Nephron (organoid): ENCODE measurements at regions not wholly inside any gene's neighbourhood (a gene's known extent, or its start where the extent isn't known, plus 50 kb on each side); places are given as distances from the start of the nearest gene placed in this dataset.

ENCODE experiments used
- H3K27ac Mint-ChIP-seq, 3 experiments: 2 replicates each; pipeline ENCODE4 v1.8.0; 2020; ENCODE audit warnings: mixed read lengths in 3 of 3, mild to moderate bottlenecking in 2 of 3, moderate library complexity in 1 of 3
- H3K27me3 Mint-ChIP-seq: 2 replicates; pipeline ENCODE4 v1.8.0; 2021; ENCODE audit warnings: low read depth, mild to moderate bottlenecking, moderate library complexity, mixed read lengths
- H3K36me3 Mint-ChIP-seq: 2 replicates; pipeline ENCODE4 v1.8.0; 2020; ENCODE audit warnings: low read depth, mixed read lengths
- H3K4me1 Mint-ChIP-seq: 2 replicates; pipeline ENCODE4 v1.8.0; 2020; ENCODE audit warnings: mixed read lengths
- H3K4me3 Mint-ChIP-seq, 3 experiments: 2 replicates each; pipeline ENCODE4 v1.8.0; 2020; ENCODE audit warnings: mild to moderate bottlenecking in 3 of 3, mixed read lengths in 3 of 3, moderate library complexity in 2 of 3
- H3K9me3 Mint-ChIP-seq: 2 replicates; pipeline ENCODE4 v1.8.0; 2020; ENCODE audit warnings: mixed read lengths
- TF ChIP-seq, protein P1 (sequence below), 3 experiments: fragments of 200-600 bp; sonication (generic); IDR thresholded peaks; one replicate each; pipeline ENCODE4 v1.5.0; 2021; ENCODE audit warnings: antibody characterized with exemption in 3 of 3; ENCODE audit not compliant: unreplicated experiment in 3 of 3

DNA sequence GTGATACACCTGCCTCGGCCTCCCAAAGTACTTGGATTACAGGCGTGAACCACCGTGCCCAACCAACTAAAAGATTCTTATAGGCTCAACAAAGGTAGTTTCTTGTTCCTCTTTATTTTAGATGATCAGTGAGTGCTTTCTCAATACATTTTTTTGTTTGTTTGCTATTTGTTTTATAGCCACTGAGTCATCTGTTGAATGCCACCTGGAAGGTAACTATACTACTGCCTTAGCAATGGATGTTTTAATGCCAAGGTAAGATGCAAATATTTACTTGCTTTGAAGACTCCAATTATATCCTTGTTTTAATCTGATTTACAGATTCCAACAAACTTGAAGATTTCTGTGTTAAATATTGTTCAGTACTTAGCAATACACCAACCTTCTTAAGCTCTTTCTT is 2807.4 kb upstream of the PCDH20 start:
- Mint-ChIP-seq H3K9me3 (peaks cover 7% of the 10 kb centered on the region), H3K27me3 (no peaks in the 10 kb centered on the region), H3K4me3 (no peak overlapping the region), H3K27ac (no peak overlapping the region), H3K36me3 (no peaks in the 10 kb centered on the region), H3K4me1 (no peaks in the 10 kb centered on the region)
- TF ChIP-seq, protein P1, sequence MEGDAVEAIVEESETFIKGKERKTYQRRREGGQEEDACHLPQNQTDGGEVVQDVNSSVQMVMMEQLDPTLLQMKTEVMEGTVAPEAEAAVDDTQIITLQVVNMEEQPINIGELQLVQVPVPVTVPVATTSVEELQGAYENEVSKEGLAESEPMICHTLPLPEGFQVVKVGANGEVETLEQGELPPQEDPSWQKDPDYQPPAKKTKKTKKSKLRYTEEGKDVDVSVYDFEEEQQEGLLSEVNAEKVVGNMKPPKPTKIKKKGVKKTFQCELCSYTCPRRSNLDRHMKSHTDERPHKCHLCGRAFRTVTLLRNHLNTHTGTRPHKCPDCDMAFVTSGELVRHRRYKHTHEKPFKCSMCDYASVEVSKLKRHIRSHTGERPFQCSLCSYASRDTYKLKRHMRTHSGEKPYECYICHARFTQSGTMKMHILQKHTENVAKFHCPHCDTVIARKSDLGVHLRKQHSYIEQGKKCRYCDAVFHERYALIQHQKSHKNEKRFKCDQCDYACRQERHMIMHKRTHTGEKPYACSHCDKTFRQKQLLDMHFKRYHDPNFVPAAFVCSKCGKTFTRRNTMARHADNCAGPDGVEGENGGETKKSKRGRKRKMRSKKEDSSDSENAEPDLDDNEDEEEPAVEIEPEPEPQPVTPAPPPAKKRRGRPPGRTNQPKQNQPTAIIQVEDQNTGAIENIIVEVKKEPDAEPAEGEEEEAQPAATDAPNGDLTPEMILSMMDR (IDR thresholded peaks at IDR 0.05; ENCODE audit: unreplicated experiment in 3 of 3) = no peak

DNA sequence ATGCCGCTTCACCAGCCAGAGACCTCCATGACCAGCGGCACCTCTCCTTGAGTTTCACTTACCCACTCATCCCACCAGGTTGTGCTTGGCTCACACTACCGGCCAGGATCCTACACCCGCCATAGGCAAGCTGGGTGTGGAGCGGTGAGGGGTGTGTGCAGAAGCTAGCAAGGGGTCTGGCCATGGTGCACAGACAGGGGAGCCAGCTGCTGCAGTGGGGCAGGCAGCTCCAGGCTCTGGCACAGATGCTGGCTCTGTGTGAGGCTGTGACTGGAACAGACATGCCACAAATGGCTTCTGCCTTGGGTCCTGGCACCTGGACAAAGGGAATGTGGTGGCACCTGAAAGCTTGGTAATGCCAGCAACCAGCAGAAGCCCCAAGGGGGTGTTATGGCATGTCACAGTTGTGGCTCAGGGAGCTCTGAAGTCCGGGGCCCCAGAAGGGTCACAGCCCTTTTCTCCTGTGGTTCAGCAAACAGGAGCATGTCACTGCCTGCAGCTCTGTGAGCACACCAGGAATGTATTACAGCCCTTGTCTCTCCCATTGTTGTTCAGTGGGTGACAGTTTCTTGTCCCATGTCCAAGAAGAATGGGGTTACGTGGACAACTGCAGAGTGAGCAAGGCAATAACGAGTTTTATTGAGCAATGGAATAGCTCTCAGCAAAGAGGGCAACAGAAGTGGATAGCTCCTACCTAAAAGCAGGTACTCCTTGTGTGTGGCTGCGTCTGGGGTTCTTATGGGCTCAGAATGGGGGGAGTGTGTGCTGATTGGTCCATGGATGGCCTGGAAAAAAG is 2791.0 kb upstream of the PCDH20 start:
- TF ChIP-seq, protein P1 (IDR thresholded peaks at IDR 0.05; ENCODE audit: unreplicated experiment in 3 of 3) = no peak
- Mint-ChIP-seq H3K9me3 (no peaks in the 10 kb centered on the region), H3K27me3 (no peaks in the 10 kb centered on the region), H3K27ac (no peak overlapping the region), H3K4me3 (no peak overlapping the region), H3K36me3 (no peaks in the 10 kb centered on the region), H3K4me1 (no peaks in the 10 kb centered on the region)

- Mint-ChIP-seq H3K36me3 (no peaks in the 10 kb centered on the region), H3K9me3 (no peaks in the 10 kb centered on the region), H3K4me3 (no peak overlapping the region), H3K4me1 (no peaks in the 10 kb centered on the region), H3K27me3 (no peaks in the 10 kb centered on the region), H3K27ac (no peak overlapping the region)
- TF ChIP-seq, protein P1 (IDR thresholded peaks at IDR 0.05; ENCODE audit: unreplicated experiment in 3 of 3) = no peak
Observed at GRCh38 chr13:64202517-64202916, 2786.9 kb upstream of the PCDH20 start.

DNA sequence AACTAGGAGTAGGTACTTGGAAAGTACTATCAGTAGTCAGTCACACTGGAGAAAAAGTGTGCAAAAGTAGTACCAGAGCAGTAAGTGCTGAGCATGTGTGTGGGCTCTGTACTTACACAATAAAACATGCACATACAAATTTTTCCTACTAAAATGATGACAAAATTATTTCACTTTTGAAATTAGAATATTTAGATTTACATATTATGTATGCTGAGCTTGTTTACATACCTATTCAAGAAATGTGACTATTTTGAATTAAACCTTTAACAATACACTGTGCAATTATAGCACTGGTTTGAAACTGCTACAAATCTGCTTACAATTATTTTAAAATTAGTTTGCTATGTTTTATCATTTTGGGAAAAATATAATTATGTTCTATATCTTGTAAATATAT is 2781.6 kb upstream of the PCDH20 start:
- Mint-ChIP-seq H3K27ac (no peak overlapping the region), H3K4me1 (no peaks in the 10 kb centered on the region), H3K27me3 (no peaks in the 10 kb centered on the region), H3K36me3 (no peaks in the 10 kb centered on the region), H3K9me3 (no peaks in the 10 kb centered on the region), H3K4me3 (no peak overlapping the region)
- TF ChIP-seq, protein P1 (IDR thresholded peaks at IDR 0.05; ENCODE audit: unreplicated experiment in 3 of 3) = no peak

- H3K36me3 Mint-ChIP-seq = no peaks in the 10 kb centered on the region
- TF ChIP-seq, protein P1 (IDR thresholded peaks at IDR 0.05; ENCODE audit: unreplicated experiment in 3 of 3) = no peak
- H3K9me3 Mint-ChIP-seq = no peaks in the 10 kb centered on the region
- H3K4me1 Mint-ChIP-seq = peaks cover 12% of the 10 kb centered on the region
- H3K27me3 Mint-ChIP-seq = no peaks in the 10 kb centered on the region
- H3K27ac Mint-ChIP-seq = peak overlapping the region in 2 of 3 experiments; percentile 22 to 53
- H3K4me3 Mint-ChIP-seq = no peak overlapping the region
Observed at GRCh38 chr13:64186503-64187250, 2771.0 kb upstream of the PCDH20 start.
